ENCODE measurements at regions not wholly inside any gene's neighbourhood (a gene's known extent, or its start where the extent isn't known, plus 50 kb on each side); places are given as distances from the start of the nearest gene placed in this dataset.

DNA sequence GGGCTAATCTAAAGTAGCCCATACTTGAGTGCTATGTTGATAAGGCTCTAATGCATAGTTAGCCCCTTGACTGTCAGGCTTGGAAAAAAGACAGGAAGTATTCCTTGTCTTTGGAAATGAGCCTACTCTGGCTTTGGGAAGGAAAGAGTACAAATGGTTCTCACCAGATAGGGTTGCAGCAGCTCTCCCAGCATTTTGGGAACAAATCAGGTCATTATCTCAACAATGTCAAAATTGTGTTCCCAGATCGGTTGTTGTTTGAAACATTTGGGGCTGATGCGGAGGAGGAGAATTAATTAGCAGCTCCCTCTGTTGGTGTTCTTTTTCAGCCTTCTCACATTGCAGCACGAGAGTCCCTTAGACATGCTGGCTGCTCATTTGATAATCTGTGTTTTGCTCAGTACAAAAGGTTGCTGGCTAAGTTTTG, 294.7 kb upstream of the DMRT1 start:
- TF ChIP-seq, protein P1, sequence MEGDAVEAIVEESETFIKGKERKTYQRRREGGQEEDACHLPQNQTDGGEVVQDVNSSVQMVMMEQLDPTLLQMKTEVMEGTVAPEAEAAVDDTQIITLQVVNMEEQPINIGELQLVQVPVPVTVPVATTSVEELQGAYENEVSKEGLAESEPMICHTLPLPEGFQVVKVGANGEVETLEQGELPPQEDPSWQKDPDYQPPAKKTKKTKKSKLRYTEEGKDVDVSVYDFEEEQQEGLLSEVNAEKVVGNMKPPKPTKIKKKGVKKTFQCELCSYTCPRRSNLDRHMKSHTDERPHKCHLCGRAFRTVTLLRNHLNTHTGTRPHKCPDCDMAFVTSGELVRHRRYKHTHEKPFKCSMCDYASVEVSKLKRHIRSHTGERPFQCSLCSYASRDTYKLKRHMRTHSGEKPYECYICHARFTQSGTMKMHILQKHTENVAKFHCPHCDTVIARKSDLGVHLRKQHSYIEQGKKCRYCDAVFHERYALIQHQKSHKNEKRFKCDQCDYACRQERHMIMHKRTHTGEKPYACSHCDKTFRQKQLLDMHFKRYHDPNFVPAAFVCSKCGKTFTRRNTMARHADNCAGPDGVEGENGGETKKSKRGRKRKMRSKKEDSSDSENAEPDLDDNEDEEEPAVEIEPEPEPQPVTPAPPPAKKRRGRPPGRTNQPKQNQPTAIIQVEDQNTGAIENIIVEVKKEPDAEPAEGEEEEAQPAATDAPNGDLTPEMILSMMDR (IDR thresholded peaks at IDR 0.05 in 4 of 5, conservative IDR thresholded peaks at IDR 0.05 in 1 of 5), result peak in 2 of 5 experiments; percentile 37 to 45
- TF ChIP-seq POLR2A (IDR thresholded peaks at IDR 0.05), result no peak
